ENCODE measurements at regions not wholly inside any gene's neighbourhood (a gene's known extent, or its start where the extent isn't known, plus 50 kb on each side); places are given as distances from the start of the nearest gene placed in this dataset.

GRCh38 chr15:53225781-53226180 is 435.6 kb upstream of the ONECUT1 start (continued):
- no peak for TF ChIP-seq ZNF592 (IDR thresholded peaks at IDR 0.05)
- TF ChIP-seq PATZ1 (CRISPR knock-in tag; IDR thresholded peaks at IDR 0.05; ENCODE audit: borderline replicate concordance): no peak
- TF ChIP-seq OTX1 (CRISPR knock-in tag; IDR thresholded peaks at IDR 0.05): no peak
- no peak for TF ChIP-seq RBM34 (IDR thresholded peaks at IDR 0.05; ENCODE audit: borderline replicate concordance, insufficient read depth, low read length)
- no peak for TF ChIP-seq ELF4 (CRISPR knock-in tag; IDR thresholded peaks at IDR 0.05)
- no peak for TF ChIP-seq PYGO2 (tag; IDR thresholded peaks at IDR 0.05)
- no peak for TF ChIP-seq TARDBP (IDR thresholded peaks at IDR 0.05)
